AG04450 (cell line): ENCODE measurements at regions not wholly inside any gene's neighbourhood (a gene's known extent, or its start where the extent isn't known, plus 50 kb on each side); places are given as distances from the start of the nearest gene placed in this dataset.
"Not testable (repeated sequence)": the region's sequence is repeated elsewhere in the genome, so short reads cannot be mapped to it uniquely, and the experiment has no call there.

Source experiments
- CTCF ChIA-PET: fragments of 300-600, 350-600 bp; formaldehyde crosslinking; extraction: SDS; loops from one replicate; lab custom pipeline; 2022; ENCODE audit warnings: antibody characterized with exemption, inconsistent platforms; lab: Charles Lee
- POLR2A ChIA-PET: fragments of 350-600 bp; formaldehyde crosslinking; extraction: SDS; loops from one replicate; lab custom pipeline; 2021; ENCODE audit warnings: antibody characterized with exemption, inconsistent platforms; lab: Yijun Ruan, JAX
- DNase-seq: peaks from one replicate; pipeline ENCODE4 v3.0.0-alpha.2; 2011; ENCODE audit warnings: low read depth, low spot score
- H3K27ac ChIP-seq: one replicate; pipeline ENCODE4 v1.5.1; 2012; ENCODE audit warnings: low read depth, low read length, control low read depth
- H3K27me3 ChIP-seq: one replicate; pipeline ENCODE4 v1.6.0; 2012; ENCODE audit warnings: low read length; ENCODE audit not compliant: control insufficient read depth, insufficient read depth
- H3K4me3 ChIP-seq: 2 replicates; pipeline ENCODE4 v1.5.1; 2011; ENCODE audit warnings: mild to moderate bottlenecking, low read depth, low read length, control low read depth
- H3K9me3 ChIP-seq: 2 replicates; pipeline ENCODE4 v1.5.1; 2012; ENCODE audit warnings: low read length; ENCODE audit not compliant: control insufficient read depth, insufficient read depth
- TF ChIP-seq, protein P1 (sequence below): IDR thresholded peaks from 2 replicates; pipeline ENCODE4 v1.5.1; 2011; ENCODE audit warnings: low read depth, low read length, control low read depth, inconsistent platforms

DNA sequence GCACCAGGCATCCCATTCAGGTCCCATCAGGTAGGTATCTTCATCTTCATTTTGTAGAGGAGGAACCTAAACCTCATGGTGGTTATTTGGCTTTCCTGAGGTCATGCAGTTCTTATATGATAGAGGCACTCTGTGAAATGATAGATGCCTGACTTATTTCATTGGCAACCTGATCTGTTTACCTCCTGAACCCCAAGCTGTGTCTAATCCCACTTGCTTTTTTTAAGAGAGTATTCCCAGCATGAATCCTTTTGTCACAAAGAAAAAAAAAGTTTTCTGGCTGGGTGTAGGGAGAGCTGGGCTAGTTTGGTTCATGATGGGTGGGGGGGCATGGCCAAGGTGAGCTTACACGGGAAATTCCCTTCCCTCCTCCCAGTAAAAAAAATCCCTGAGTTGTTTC is 154.2 kb downstream of the TENT5C start:
- H3K9me3 ChIP-seq, result no peaks in the 10 kb centered on the region; the same call in 1 of the 2 replicates
- H3K27me3 ChIP-seq, result no peaks in the 10 kb centered on the region
- no peak for DNase-seq
- ChIA-PET POLR2A (interaction anchor here (0.6 kb wide), 1 partner anchor 20 kb away, joined by 3 read pairs; no protein-coding TSS in a partner anchor), CTCF (interaction anchor here (0.6 to 9.8 kb wide), 24 partner anchors 11 to 1514 kb away, joined by 3 to 175 read pairs (median 8); partner anchors contain the start of gene TENT5C)
- TF ChIP-seq, protein P1, sequence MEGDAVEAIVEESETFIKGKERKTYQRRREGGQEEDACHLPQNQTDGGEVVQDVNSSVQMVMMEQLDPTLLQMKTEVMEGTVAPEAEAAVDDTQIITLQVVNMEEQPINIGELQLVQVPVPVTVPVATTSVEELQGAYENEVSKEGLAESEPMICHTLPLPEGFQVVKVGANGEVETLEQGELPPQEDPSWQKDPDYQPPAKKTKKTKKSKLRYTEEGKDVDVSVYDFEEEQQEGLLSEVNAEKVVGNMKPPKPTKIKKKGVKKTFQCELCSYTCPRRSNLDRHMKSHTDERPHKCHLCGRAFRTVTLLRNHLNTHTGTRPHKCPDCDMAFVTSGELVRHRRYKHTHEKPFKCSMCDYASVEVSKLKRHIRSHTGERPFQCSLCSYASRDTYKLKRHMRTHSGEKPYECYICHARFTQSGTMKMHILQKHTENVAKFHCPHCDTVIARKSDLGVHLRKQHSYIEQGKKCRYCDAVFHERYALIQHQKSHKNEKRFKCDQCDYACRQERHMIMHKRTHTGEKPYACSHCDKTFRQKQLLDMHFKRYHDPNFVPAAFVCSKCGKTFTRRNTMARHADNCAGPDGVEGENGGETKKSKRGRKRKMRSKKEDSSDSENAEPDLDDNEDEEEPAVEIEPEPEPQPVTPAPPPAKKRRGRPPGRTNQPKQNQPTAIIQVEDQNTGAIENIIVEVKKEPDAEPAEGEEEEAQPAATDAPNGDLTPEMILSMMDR, result no peak
- H3K27ac ChIP-seq, result no peak overlapping the region
- no peak overlapping the region for H3K4me3 ChIP-seq

- no peak for DNase-seq
- no peak overlapping the region for H3K27ac ChIP-seq
- ChIA-PET POLR2A (no interaction called here), CTCF (interaction anchor here (0.9 to 9.8 kb wide), 5 partner anchors 11 to 249 kb away, joined by 3 to 173 read pairs (median 29); no protein-coding TSS in a partner anchor)
- TF ChIP-seq, protein P1, result no peak
- H3K9me3 ChIP-seq, result no peaks in the 10 kb centered on the region; the same call in 1 of the 2 replicates
- no peaks in the 10 kb centered on the region for H3K27me3 ChIP-seq
- H3K4me3 ChIP-seq, result no peak overlapping the region
Observed at GRCh38 chr1:117760485-117760884, 154.6 kb downstream of the TENT5C start.

DNA sequence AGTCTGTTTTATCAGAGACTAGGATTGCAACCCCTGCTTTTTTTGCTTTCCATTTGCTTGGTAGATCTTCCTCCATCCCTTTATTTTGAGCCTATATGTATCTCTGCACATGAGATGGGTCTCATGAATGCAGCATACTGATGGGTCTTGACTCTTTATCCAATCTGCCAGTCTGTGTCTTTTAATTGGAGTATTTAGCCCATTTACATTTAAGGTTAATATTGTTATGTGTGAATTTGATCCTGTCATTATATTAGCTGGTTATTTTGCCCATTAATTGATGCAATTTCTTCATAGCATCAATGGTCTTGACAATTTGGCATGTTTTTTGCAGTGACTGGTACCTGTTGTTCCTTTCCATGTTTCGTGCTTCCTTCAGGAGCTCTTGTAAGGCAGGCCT is 161.7 kb downstream of the GDAP2 start:
- POLR2A ChIA-PET, H3K27ac ChIP-seq, DNase-seq, CTCF ChIA-PET, H3K4me3 ChIP-seq, H3K27me3 ChIP-seq: not testable (repeated sequence)
- peaks cover 17% of the 10 kb centered on the region for H3K9me3 ChIP-seq

- Histone ChIP-seq H3K4me3 (no peak overlapping the region), H3K27ac (no peak overlapping the region), H3K27me3 (no peaks in the 10 kb centered on the region), H3K9me3 (peaks cover 17% of the 10 kb centered on the region)
- ChIA-PET CTCF (interaction anchor here (3.8 kb wide), 1 partner anchor 12 kb away, joined by 29 read pairs; no protein-coding TSS in a partner anchor), POLR2A (no interaction called here)
- TF ChIP-seq, protein P1, result no peak
- DNase-seq, result no peak
Observed at GRCh38 chr1:117770981-117771531, 158.4 kb downstream of the GDAP2 start.

- DNase-seq, result no peak
- Histone ChIP-seq H3K9me3 (peaks cover 2% of the 10 kb centered on the region; the same call in 1 of the 2 replicates), H3K27ac (no peak overlapping the region), H3K27me3 (no peaks in the 10 kb centered on the region), H3K4me3 (no peak overlapping the region)
- ChIA-PET POLR2A (no interaction called here), CTCF (no interaction called here)
- TF ChIP-seq, protein P1, result no peak
Observed at GRCh38 chr1:117779364-117779763, 150.1 kb downstream of the GDAP2 start.
